GM12873 (cell line): ENCODE measurements at regions not wholly inside any gene's neighbourhood (a gene's known extent, or its start where the extent isn't known, plus 50 kb on each side); places are given as distances from the start of the nearest gene placed in this dataset.

Experiments used
- CTCF ChIP-seq: IDR thresholded peaks from 2 replicates; pipeline ENCODE4 v1.5.1; 2012; ENCODE audit warnings: low read depth, mild to moderate bottlenecking, moderate library complexity, low read length, control low read depth; ENCODE audit not compliant: insufficient read depth; ENCODE audit errors: missing control alignments

- no peak for TF ChIP-seq CTCF
Observed at GRCh38 chr18:6639305-6639704, 90.2 kb upstream of the ARHGAP28 start.

GRCh38 chr18:6644836-6645627 lies 84.5 kb upstream of the ARHGAP28 start:
- no peak for TF ChIP-seq CTCF

GRCh38 chr18:6646801-6647200 lies 82.7 kb upstream of the ARHGAP28 start:
- TF ChIP-seq CTCF, result no peak

GRCh38 chr18:6648581-6648980 lies 80.9 kb upstream of the ARHGAP28 start:
- TF ChIP-seq CTCF, result no peak

GRCh38 chr18:6649421-6650126 lies 79.9 kb upstream of the ARHGAP28 start:
- no peak for TF ChIP-seq CTCF

GRCh38 chr18:6650127-6650507 lies 79.4 kb upstream of the ARHGAP28 start:
- no peak for TF ChIP-seq CTCF

- TF ChIP-seq CTCF, result no peak
Observed at GRCh38 chr18:6650747-6651146, 78.8 kb upstream of the ARHGAP28 start.
